ENCODE measurements at regions not wholly inside any gene's neighbourhood (a gene's known extent, or its start where the extent isn't known, plus 50 kb on each side); places are given as distances from the start of the nearest gene placed in this dataset.

GRCh38 chr2:120491111-120491625, 145.2 kb downstream of the INHBB start:
- in situ Hi-C loops (cut with MboI; ENCODE audit: low sequenced_read_pairs, unreplicated experiment), result no loop called here
- TF ChIP-seq CTCF (IDR thresholded peaks at IDR 0.05; ENCODE audit: borderline replicate concordance, control extremely low read depth, extremely low read depth, insufficient read depth, missing control alignments), result no peak
- no peak for DNase-seq (ENCODE audit: low spot score)

- no peak for DNase-seq (ENCODE audit: low spot score)
- TF ChIP-seq CTCF (IDR thresholded peaks at IDR 0.05; ENCODE audit: borderline replicate concordance, control extremely low read depth, extremely low read depth, insufficient read depth, missing control alignments), result no peak
- in situ Hi-C loops (cut with MboI; ENCODE audit: low sequenced_read_pairs, unreplicated experiment), result no loop called here
These were observed 147.3 kb downstream of the INHBB start for GRCh38 chr2:120493231-120493630.

- TF ChIP-seq CTCF (IDR thresholded peaks at IDR 0.05; ENCODE audit: borderline replicate concordance, control extremely low read depth, extremely low read depth, insufficient read depth, missing control alignments), result no peak
- DNase-seq (ENCODE audit: low spot score), result no peak
- in situ Hi-C loops (cut with MboI; ENCODE audit: low sequenced_read_pairs, unreplicated experiment), result no loop called here
These were observed 148.5 kb downstream of the INHBB start for GRCh38 chr2:120494446-120494845.

- in situ Hi-C loops (cut with MboI; ENCODE audit: low sequenced_read_pairs, unreplicated experiment), result no loop called here
- no peak for TF ChIP-seq CTCF (IDR thresholded peaks at IDR 0.05; ENCODE audit: borderline replicate concordance, control extremely low read depth, extremely low read depth, insufficient read depth, missing control alignments)
- DNase-seq (ENCODE audit: low spot score), result no peak
These were observed 149.7 kb downstream of the INHBB start for GRCh38 chr2:120495586-120495985.

- TF ChIP-seq CTCF (IDR thresholded peaks at IDR 0.05; ENCODE audit: borderline replicate concordance, control extremely low read depth, extremely low read depth, insufficient read depth, missing control alignments), result no peak
- in situ Hi-C loops (cut with MboI; ENCODE audit: low sequenced_read_pairs, unreplicated experiment), result no loop called here
- no peak for DNase-seq (ENCODE audit: low spot score)
These were observed 150.3 kb downstream of the INHBB start for GRCh38 chr2:120496235-120496634.

- in situ Hi-C loops (cut with MboI; ENCODE audit: low sequenced_read_pairs, unreplicated experiment), result no loop called here
- DNase-seq (ENCODE audit: low spot score), result no peak
- TF ChIP-seq CTCF (IDR thresholded peaks at IDR 0.05; ENCODE audit: borderline replicate concordance, control extremely low read depth, extremely low read depth, insufficient read depth, missing control alignments), result no peak
These were observed 150.8 kb downstream of the INHBB start for GRCh38 chr2:120496759-120497158.
